ENCODE measurements at regions not wholly inside any gene's neighbourhood (a gene's known extent, or its start where the extent isn't known, plus 50 kb on each side); places are given as distances from the start of the nearest gene placed in this dataset.
A peak's percentile ranks its signal among the peaks of the same experiment; 100 is the strongest.
"Not testable (repeated sequence)": the region's sequence is repeated elsewhere in the genome, so short reads cannot be mapped to it uniquely, and the experiment has no call there.

DNA sequence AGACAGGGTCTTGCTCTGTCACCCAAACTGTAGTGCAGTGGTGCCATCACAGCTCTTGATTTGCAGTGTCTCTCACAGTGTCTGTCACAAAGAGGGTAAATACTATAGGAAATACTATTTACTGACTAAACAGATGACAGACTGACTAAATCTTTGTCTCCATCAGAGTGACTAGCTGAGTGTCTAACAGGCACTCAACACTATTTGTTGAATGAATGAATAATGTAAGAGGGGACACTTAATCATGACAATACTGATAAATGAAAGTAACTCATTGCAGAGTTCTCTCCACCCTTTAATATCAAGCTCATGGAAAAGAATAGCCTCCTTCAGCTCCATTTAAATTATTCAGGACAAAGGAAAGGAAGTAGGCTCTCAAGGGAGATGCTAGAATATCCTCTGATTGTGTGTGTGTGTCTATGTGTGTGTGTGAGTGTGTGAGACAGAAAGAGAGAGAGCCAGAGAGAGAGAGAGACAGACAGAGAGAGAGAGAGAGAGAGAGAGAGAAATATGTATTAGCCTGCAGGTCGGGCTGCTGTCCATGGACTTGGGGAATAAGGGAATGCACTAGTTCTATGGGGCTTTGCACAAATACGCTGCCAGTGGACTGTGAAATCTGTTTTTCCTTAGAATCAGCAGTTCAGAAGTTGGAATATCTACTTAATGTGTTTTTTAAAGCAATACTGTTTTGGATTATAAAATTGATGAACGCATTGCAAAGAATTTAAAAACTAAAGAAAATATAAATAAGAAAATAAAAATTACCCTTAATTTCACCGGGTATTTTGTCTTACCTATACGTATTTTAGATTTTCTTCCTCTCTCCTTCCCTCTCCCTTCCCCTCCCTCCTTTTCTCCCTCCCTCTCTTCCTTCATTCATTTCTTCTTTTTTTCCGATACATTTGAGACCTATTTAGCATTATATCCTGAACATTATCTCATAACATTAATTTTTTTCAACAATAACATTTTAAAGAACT is 132.9 kb upstream of the LRIG1 start:
- FAIRE-seq, result no peak

GRCh38 chr3:66638717-66639116 is 137.9 kb upstream of the LRIG1 start:
- FAIRE-seq, result no peak

- FAIRE-seq, result no peak
These were observed 139.1 kb upstream of the LRIG1 start for GRCh38 chr3:66639809-66640356.

DNA sequence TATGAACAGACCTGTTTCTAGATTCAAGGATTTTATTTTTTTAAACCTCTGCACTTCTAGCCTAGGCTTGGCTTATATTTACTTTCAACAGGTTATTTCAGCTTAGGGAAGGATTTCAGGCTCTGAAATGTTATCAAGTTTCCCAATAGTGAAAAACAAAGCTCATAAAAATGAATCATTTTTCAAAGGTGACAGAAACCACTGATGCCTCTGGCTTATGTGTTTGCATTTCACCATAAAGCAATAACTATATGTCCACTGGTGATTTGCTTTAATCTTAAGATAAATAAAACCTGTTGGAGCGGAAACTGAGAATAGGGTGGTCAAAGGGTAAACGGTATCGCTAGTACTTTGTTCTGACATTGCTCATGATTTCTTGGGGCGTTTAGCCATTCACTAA is 141.2 kb upstream of the LRIG1 start:
- no peak for FAIRE-seq

- no peak for FAIRE-seq
These were observed 141.7 kb upstream of the LRIG1 start for GRCh38 chr3:66642484-66642883.

DNA sequence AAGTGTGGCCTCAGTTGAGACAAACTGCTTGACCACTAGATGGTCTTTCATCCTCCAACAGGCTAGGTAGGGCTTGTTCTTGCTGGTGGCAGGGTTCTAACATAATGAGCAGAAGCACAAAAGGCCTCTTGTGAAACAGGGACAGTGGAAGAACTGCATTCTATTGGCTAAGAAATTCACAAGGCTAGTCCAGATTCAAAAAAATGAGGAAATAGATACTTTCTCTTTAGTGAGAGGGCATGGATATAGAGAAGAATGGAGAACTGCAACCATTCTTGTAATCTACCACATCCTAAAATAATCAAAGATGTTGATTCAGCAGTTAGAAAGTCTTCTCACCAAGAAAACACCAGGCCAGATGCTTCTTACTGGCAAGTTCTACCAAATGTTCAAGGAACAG is 143.7 kb upstream of the LRIG1 start:
- no peak for FAIRE-seq

DNA sequence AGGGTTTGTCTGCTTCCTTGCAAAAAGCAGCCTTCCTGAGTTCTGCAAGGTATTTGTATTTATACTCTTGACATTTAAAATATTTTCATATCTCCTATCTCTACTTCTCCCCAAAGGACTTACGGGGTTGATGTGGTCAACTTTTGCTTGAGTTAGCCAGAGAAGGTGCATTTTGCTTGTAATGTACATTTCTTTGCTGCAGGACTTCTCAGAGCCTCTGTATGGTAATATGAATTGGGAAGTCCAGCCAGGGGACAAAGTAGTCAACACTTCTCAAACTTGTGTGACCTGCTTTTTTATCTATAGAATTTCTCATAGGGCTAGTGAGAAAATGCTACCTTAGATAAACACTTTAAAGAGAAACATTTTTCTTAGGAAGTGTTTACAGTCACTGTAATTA is 148.2 kb upstream of the LRIG1 start:
- no peak for FAIRE-seq

- FAIRE-seq, result not testable (repeated sequence)
These were observed 150.7 kb upstream of the LRIG1 start for GRCh38 chr3:66651520-66651919.

GRCh38 chr3:66652100-66652499 is 151.3 kb upstream of the LRIG1 start:
- not testable (repeated sequence) for FAIRE-seq

GRCh38 chr3:66655044-66655443 is 154.2 kb upstream of the LRIG1 start:
- no peak for FAIRE-seq

- no peak for FAIRE-seq
These were observed 154.8 kb upstream of the LRIG1 start for GRCh38 chr3:66655671-66656070.

- no peak for FAIRE-seq
These were observed 155.8 kb upstream of the LRIG1 start for GRCh38 chr3:66656609-66657008.

DNA sequence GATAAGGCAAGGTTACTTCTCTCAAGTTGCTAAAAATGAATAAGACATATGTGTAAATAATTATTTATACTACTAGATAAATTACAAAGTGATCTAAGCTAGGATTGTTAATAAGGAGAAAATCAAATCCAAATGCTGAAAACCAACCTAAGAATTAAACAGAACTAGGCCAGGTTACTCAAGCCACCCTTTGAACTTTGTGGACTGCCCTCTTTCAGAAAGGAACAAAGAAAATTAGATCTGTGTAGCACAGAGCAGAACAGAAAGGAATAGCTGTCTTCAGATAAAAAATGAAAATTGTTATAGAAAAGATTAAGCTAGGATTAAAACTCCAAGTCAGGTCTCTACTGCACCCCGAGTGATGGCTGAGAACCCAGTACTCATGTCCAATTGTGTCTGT is 158.2 kb upstream of the LRIG1 start:
- FAIRE-seq, result no peak

DNA sequence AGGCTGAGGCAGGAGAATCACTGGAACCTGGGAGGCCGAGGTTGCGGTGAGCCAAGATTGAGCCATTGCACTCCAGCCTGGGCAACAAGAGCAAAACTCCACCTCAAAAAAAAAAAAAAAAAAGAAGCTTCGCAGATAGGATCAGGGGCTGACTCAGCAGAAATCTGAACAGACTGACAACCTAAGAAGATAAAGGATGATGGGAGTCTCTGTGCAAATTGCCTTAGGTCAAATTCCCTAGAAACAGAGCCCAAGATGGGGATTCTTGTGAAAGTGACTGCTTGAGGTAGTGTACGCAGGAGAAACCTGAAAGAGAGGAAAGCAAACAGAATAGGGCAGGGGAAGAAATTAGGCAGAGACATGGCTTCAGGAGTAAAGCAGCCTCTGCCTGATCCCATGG is 160.8 kb upstream of the LRIG1 start:
- no peak for FAIRE-seq

- FAIRE-seq, result no peak
These were observed 162.1 kb upstream of the LRIG1 start for GRCh38 chr3:66662894-66663293.

- FAIRE-seq, result no peak
These were observed 164.3 kb upstream of the LRIG1 start for GRCh38 chr3:66665021-66665695.

DNA sequence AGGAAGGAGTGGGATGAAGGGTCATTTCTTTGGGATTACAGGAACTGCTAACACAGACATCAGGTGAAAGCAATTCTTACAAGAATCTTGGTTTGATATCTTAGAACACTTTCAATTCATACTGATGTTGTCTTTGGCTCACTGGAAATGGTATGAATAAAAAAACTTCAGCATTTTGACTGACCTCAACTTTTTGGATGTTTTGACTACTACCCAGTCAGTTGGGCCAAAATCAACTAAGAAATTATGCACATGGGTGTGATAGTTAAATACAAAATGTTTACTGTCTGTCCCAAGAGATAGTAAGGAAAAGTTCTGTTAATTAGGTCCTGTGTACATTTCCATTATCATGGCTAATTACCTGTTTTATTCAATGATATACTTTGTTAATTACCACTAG is 165.5 kb upstream of the LRIG1 start:
- FAIRE-seq, result no peak

DNA sequence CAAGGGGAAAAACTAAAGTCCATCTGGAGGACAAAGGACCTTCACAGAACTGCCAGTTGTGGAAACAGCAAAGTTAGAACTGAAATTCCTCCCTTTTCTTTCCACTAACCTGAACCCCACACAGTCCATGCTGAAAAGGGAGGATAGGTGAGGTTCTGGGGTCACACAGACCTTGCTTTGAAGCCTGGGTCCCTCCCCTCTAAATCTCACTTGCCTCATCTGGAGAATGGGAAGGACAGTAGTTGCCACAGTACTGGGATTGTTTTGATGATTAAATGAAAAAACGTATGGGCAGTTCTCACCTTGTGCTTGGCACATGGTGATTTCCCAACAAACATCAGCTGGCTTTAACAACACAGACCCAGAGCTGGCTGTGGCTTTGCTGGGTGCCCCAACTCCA is 166.4 kb upstream of the LRIG1 start:
- no peak for FAIRE-seq

GRCh38 chr3:66671291-66671690 is 170.5 kb upstream of the LRIG1 start:
- FAIRE-seq, result no peak

GRCh38 chr3:66672830-66673229 is 172.0 kb upstream of the LRIG1 start:
- peak; percentile 43 for FAIRE-seq

- no peak for FAIRE-seq
These were observed 172.5 kb upstream of the LRIG1 start for GRCh38 chr3:66673293-66673692.

DNA sequence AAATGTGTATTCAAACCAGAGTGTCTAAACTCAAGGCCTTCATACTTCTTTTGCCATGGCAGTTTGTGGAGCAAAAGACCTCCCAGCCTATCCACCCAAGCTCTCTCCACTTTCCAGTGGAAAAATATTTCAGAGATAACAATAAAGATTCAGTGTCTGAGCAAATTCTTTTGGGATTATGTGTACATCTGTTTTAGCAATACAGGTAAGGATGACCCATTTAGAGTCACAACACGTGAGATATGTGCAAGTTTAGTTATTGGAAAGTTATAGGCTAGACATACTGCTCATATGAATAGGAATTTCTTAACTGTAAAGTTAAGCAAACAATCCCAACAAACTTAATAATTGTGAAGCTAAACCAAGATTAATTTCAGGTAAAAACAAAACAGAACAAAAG is 174.5 kb upstream of the LRIG1 start:
- no peak for FAIRE-seq

GRCh38 chr3:66692042-66692765 is 191.4 kb upstream of the LRIG1 start:
- peak; percentile 96 for FAIRE-seq
